GM18867 (cell line): ENCODE measurements at regions not wholly inside any gene's neighbourhood (a gene's known extent, or its start where the extent isn't known, plus 50 kb on each side); places are given as distances from the start of the nearest gene placed in this dataset.
"Not testable (repeated sequence)": the region's sequence is repeated elsewhere in the genome, so short reads cannot be mapped to it uniquely, and the experiment has no call there.

Experiments
- ATAC-seq: cut with Tn5 transposase; IDR thresholded peaks from one replicate; pipeline ENCODE4 v1.9.1; 2021; ENCODE audit warnings: mild to moderate bottlenecking, moderate library complexity; ENCODE audit not compliant: unreplicated experiment

DNA sequence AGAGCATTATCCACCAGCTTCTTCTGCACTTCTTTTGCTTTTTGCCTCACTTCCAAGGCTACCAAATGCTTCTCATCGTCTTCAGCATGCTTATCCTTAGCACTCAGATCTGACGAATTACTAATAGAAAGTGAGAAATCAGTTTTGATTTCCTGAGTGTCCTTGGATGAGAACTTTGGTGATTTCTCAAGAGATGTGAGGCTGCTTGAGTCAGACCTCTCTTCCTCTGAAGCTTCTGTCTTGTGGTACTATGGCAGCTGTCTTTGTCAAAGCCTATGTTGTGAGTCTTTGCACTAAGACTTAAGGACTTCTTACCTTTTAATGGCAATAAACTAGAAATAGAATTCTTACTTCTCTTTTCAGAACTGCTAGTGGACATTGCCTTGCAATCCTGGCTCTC lies 169.9 kb downstream of the CPE start:
- no peak for ATAC-seq

DNA sequence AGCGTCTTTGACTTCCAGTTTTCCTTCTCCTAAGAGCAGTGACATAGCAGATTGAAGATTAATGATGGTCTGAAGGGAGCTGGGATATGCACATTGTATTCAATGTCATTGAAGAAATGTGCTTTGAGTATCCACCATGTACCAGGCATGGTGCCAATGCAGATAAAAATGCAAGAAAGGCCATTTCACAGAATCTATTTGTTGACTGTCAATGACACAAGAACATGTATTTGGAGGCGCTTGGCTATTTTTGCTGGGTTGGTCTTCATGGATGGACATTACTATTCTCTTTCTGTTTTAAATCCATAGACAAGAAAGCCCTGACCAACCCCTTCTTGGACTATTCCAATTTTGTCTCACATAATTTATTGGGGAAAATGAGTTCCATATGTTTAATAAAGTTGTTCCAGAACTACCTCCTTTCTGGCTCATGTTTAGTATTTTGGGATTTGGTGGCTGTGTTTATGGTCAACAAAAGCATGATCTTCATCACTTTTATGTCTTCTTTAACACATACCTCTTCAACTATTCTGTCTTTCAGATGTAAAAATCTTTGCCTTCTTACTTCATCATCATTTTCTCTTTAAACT lies 174.5 kb downstream of the CPE start:
- no peak for ATAC-seq

GRCh38 chr4:165555302-165555701 lies 176.5 kb downstream of the CPE start:
- no peak for ATAC-seq

GRCh38 chr4:165556383-165556782 lies 177.6 kb downstream of the CPE start:
- ATAC-seq: no peak

DNA sequence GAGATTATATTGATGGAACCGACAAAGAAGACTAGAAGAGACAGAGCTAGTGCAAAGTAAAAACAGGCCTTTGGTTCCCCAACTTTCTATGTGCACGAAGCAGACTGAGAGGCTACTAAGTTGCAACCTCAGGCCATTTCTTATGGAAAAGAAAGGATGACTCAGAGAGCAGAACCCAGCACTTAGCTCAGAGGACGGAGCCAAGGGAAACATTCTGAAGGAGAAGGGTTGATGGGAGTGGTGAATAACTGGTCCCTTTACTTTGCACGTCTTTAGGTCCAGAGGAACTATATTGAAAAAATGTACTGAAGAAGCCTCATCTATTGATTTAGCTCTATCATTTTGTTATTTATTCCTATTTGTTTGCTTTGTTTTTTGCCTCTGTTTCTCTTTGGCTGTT lies 182.1 kb downstream of the CPE start:
- no peak for ATAC-seq

DNA sequence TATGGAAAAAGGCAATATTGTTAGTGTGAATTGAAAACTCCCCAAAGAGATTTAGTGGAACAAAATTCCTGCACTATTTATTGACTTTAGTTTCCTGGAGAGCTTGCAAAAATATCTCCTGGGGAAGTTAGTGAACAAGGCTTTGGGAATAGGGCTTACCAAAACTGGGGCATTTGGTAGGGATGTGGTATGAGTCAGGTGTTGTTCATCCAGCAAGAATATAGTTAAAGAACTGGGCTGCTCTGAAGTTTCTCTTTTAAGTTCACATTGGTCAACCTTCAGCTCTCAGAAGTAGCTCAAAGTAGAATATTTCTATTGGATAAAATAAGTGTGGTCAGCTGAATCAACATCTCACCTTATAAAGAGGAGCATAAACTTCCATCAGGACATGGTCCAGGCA lies 185.0 kb downstream of the CPE start:
- no peak for ATAC-seq

GRCh38 chr4:165569031-165569430 lies 190.2 kb downstream of the CPE start:
- ATAC-seq: no peak

DNA sequence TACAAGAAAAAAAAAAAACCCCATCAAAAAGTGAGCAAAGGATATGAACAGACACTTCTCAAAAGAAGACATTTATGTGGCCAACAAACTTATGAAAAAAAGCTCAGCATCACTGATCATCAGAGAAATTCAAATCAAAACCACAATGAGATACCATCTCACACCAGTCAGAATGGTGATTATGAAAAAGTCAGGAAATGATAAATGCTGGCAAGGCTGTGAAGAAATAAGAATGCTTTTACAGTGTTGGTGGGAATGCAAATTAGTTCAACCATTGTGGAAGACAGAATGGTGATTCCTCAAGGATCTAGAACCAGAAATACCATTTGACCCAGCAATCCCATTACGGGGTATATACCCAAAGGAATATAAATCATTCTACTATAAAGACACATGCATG lies 192.7 kb downstream of the CPE start:
- ATAC-seq: not testable (repeated sequence)

DNA sequence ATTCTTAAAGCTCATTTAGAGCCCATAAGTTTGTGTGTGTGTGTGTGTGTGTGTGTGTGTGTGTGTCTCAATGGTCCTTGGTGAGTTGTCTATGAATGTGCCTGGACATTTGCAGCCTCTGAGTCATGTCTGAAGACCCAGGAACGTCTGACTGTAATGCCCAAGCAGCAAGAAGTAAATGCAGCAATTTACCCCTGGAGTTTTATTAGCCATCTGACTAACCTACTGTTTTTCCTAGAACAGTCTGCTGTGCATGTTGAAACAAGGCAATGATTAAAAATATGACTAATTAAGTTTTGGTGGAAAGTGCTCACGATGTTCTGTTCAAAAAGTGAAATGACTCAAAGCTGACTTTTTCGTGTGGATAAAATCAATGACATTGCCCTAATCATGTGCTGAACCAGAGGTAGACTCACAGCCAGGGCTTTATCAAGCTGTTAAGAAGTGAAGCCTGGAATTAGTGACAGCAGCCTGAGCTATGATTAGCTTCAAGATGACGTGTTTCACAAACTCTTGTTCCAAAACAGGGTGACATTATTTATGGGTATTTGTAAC lies 201.6 kb downstream of the CPE start:
- no peak for ATAC-seq

GRCh38 chr4:165583341-165583740 lies 204.5 kb downstream of the CPE start:
- no peak for ATAC-seq

DNA sequence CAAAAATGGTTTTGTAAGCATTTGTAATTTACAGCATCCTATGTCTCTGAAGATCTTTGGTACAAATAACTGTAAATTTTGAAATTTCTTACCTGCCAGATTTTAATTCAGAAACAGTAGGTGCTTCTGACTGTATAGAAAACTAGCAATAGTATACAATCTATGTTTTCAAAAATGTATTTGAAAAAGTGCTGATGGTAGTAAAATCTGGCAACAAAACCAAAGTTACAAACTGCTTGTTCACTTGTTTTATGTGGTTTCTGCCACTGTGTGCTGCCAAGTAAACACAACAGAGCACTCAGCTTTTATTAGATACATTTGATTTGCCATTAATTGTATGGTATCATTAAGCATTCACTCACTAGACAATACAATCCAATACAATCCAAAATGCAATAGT lies 206.1 kb downstream of the CPE start:
- no peak for ATAC-seq

GRCh38 chr4:165588534-165589315 lies 209.9 kb downstream of the CPE start:
- ATAC-seq: no peak

DNA sequence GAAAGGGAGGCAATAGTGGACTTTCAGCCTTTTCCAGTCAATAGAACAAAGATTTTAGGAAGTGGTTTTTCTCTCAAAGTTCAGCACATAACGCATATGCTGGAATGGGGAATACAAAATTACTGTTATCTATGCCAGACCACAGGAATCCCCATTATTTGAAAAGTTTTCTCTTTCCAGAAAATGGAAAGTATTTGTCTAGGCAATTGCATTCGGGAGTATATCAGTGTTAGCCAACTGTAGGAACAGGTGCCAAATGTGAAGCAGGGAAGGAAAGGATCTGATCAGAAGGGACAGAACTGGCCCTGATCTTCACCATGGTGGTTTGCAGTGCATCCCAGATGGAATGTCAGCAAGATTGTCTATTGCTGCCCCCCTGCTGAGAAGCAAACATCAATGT lies 213.6 kb downstream of the CPE start:
- ATAC-seq: no peak

- no peak for ATAC-seq
Observed at GRCh38 chr4:165597581-165598480, 219.0 kb downstream of the CPE start.

- no peak for ATAC-seq
Observed at GRCh38 chr4:165600959-165601683, 222.3 kb downstream of the CPE start.

DNA sequence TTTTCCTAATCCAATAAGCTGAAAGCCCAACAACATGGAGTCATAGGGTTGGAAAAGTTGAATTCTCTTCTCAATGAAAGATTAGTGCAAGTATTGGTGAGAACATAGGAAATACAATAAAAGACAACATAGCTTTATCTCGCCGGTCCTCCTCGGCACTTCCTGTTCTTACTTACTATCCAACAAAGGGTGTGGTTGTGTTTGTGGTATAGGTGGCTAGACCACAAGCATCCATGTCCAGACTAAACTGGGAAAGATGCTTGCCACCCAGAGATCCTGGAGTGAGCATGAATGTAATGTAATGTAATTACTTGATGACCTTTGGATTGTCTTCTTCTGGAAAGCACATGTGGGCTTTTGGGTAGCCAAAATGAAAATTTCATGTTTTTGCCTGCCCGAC lies 223.8 kb downstream of the CPE start:
- no peak for ATAC-seq

- no peak for ATAC-seq
Observed at GRCh38 chr4:165604181-165604580, 225.4 kb downstream of the CPE start.

DNA sequence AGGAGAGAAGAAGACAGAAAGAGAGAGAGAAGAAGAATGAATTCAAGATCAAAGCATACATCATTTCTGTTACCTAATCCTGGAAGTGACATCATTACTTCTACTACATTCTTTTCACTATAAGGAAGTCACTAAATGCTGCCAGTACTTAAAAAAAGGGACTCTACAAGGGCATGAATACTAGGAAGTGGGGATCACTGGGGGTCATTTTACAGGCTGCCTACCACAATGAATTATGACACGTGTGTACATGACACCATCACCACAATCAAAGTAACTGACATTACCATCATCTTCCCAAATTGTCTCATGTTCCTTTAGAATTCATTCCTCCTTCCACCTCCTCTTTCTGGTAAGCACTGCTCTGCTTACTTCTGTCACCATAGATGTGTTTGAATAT lies 227.0 kb downstream of the CPE start:
- no peak for ATAC-seq

GRCh38 chr4:165606465-165607205 lies 227.8 kb downstream of the CPE start:
- no peak for ATAC-seq

- no peak for ATAC-seq
Observed at GRCh38 chr4:165609653-165610052, 230.8 kb downstream of the CPE start.
